ENCODE measurements at regions not wholly inside any gene's neighbourhood (a gene's known extent, or its start where the extent isn't known, plus 50 kb on each side); places are given as distances from the start of the nearest gene placed in this dataset.

- H3K4me1 ChIP-seq (ENCODE audit: control insufficient read depth, insufficient read depth, low read length), result no peaks in the 10 kb centered on the region
- H3K9me3 ChIP-seq (ENCODE audit: control insufficient read depth, insufficient read depth, low read length), result no peaks in the 10 kb centered on the region
- no peaks in the 10 kb centered on the region for H3K27me3 ChIP-seq (ENCODE audit: control insufficient read depth, insufficient read depth, low read length)
- H3K36me3 ChIP-seq (ENCODE audit: control insufficient read depth, insufficient read depth, low read length), result no peaks in the 10 kb centered on the region
- no peak overlapping the region for H3K4me3 ChIP-seq (ENCODE audit: low read depth, low read length)
- H3K27ac ChIP-seq (ENCODE audit: low read depth, low read length), result no peak overlapping the region
- H3K9ac ChIP-seq (ENCODE audit: low read depth, low read length), result no peak overlapping the region
Measured at GRCh38 chr5:7995688-7996294, 126.8 kb downstream of the MTRR start.

- no peak overlapping the region for H3K4me3 ChIP-seq (ENCODE audit: low read depth, low read length)
- no peaks in the 10 kb centered on the region for H3K4me1 ChIP-seq (ENCODE audit: control insufficient read depth, insufficient read depth, low read length)
- no peak overlapping the region for H3K27ac ChIP-seq (ENCODE audit: low read depth, low read length)
- H3K9me3 ChIP-seq (ENCODE audit: control insufficient read depth, insufficient read depth, low read length), result no peaks in the 10 kb centered on the region; the same call in 1 of the 2 replicates
- H3K9ac ChIP-seq (ENCODE audit: low read depth, low read length), result no peak overlapping the region
- H3K27me3 ChIP-seq (ENCODE audit: control insufficient read depth, insufficient read depth, low read length), result no peaks in the 10 kb centered on the region
- no peaks in the 10 kb centered on the region for H3K36me3 ChIP-seq (ENCODE audit: control insufficient read depth, insufficient read depth, low read length)
Measured at GRCh38 chr5:8005416-8005815, 136.5 kb downstream of the MTRR start.

- Histone ChIP-seq H3K4me1 (ENCODE audit: control insufficient read depth, insufficient read depth, low read length) (0 out of 2 replicates have a peak, but pooled peaks cover 8% of the 10 kb centered on the region), H3K36me3 (ENCODE audit: control insufficient read depth, insufficient read depth, low read length) (no peaks in the 10 kb centered on the region), H3K9me3 (ENCODE audit: control insufficient read depth, insufficient read depth, low read length) (no peaks in the 10 kb centered on the region), H3K27me3 (ENCODE audit: control insufficient read depth, insufficient read depth, low read length) (no peaks in the 10 kb centered on the region), H3K27ac (ENCODE audit: low read depth, low read length) (no peak overlapping the region), H3K4me3 (ENCODE audit: low read depth, low read length) (no peak overlapping the region), H3K9ac (ENCODE audit: low read depth, low read length) (no peak overlapping the region)
Measured at GRCh38 chr5:8012131-8012977, 143.4 kb downstream of the MTRR start.

- Histone ChIP-seq H3K4me1 (ENCODE audit: control insufficient read depth, insufficient read depth, low read length) (0 out of 2 replicates have a peak, but pooled peaks cover 8% of the 10 kb centered on the region), H3K4me3 (ENCODE audit: low read depth, low read length) (no peak overlapping the region), H3K9me3 (ENCODE audit: control insufficient read depth, insufficient read depth, low read length) (no peaks in the 10 kb centered on the region), H3K9ac (ENCODE audit: low read depth, low read length) (no peak overlapping the region), H3K27me3 (ENCODE audit: control insufficient read depth, insufficient read depth, low read length) (no peaks in the 10 kb centered on the region), H3K27ac (ENCODE audit: low read depth, low read length) (no peak overlapping the region), H3K36me3 (ENCODE audit: control insufficient read depth, insufficient read depth, low read length) (no peaks in the 10 kb centered on the region)
Measured at GRCh38 chr5:8013948-8014710, 145.2 kb downstream of the MTRR start.

- Histone ChIP-seq H3K4me1 (ENCODE audit: control insufficient read depth, insufficient read depth, low read length) (no peaks in the 10 kb centered on the region), H3K9ac (ENCODE audit: low read depth, low read length) (no peak overlapping the region), H3K36me3 (ENCODE audit: control insufficient read depth, insufficient read depth, low read length) (no peaks in the 10 kb centered on the region), H3K4me3 (ENCODE audit: low read depth, low read length) (no peak overlapping the region), H3K9me3 (ENCODE audit: control insufficient read depth, insufficient read depth, low read length) (no peaks in the 10 kb centered on the region), H3K27ac (ENCODE audit: low read depth, low read length) (no peak overlapping the region), H3K27me3 (ENCODE audit: control insufficient read depth, insufficient read depth, low read length) (no peaks in the 10 kb centered on the region)
Measured at GRCh38 chr5:8019719-8020218, 150.8 kb downstream of the MTRR start.

GRCh38 chr5:8020861-8021514, 152.0 kb downstream of the MTRR start:
- Histone ChIP-seq H3K9me3 (ENCODE audit: control insufficient read depth, insufficient read depth, low read length) (no peaks in the 10 kb centered on the region), H3K27ac (ENCODE audit: low read depth, low read length) (no peak overlapping the region), H3K4me3 (ENCODE audit: low read depth, low read length) (no peak overlapping the region), H3K36me3 (ENCODE audit: control insufficient read depth, insufficient read depth, low read length) (no peaks in the 10 kb centered on the region), H3K27me3 (ENCODE audit: control insufficient read depth, insufficient read depth, low read length) (no peaks in the 10 kb centered on the region), H3K9ac (ENCODE audit: low read depth, low read length) (no peak overlapping the region), H3K4me1 (ENCODE audit: control insufficient read depth, insufficient read depth, low read length) (no peaks in the 10 kb centered on the region)

GRCh38 chr5:8028243-8028642, 159.3 kb downstream of the MTRR start:
- H3K36me3 ChIP-seq (ENCODE audit: control insufficient read depth, insufficient read depth, low read length), result no peaks in the 10 kb centered on the region
- H3K4me1 ChIP-seq (ENCODE audit: control insufficient read depth, insufficient read depth, low read length), result no peaks in the 10 kb centered on the region
- no peaks in the 10 kb centered on the region for H3K27me3 ChIP-seq (ENCODE audit: control insufficient read depth, insufficient read depth, low read length)
- no peak overlapping the region for H3K9ac ChIP-seq (ENCODE audit: low read depth, low read length)
- H3K27ac ChIP-seq (ENCODE audit: low read depth, low read length), result no peak overlapping the region
- H3K4me3 ChIP-seq (ENCODE audit: low read depth, low read length), result no peak overlapping the region
- no peaks in the 10 kb centered on the region for H3K9me3 ChIP-seq (ENCODE audit: control insufficient read depth, insufficient read depth, low read length)

- Histone ChIP-seq H3K4me3 (ENCODE audit: low read depth, low read length) (no peak overlapping the region), H3K4me1 (ENCODE audit: control insufficient read depth, insufficient read depth, low read length) (no peaks in the 10 kb centered on the region), H3K27ac (ENCODE audit: low read depth, low read length) (no peak overlapping the region), H3K36me3 (ENCODE audit: control insufficient read depth, insufficient read depth, low read length) (no peaks in the 10 kb centered on the region), H3K9ac (ENCODE audit: low read depth, low read length) (no peak overlapping the region), H3K9me3 (ENCODE audit: control insufficient read depth, insufficient read depth, low read length) (peaks cover 3% of the 10 kb centered on the region; the same call in 1 of the 2 replicates), H3K27me3 (ENCODE audit: control insufficient read depth, insufficient read depth, low read length) (no peaks in the 10 kb centered on the region)
Measured at GRCh38 chr5:8033261-8033660, 164.3 kb downstream of the MTRR start.

- no peaks in the 10 kb centered on the region for H3K36me3 ChIP-seq (ENCODE audit: control insufficient read depth, insufficient read depth, low read length)
Measured at GRCh38 chr5:8034852-8035251, 165.9 kb downstream of the MTRR start.

GRCh38 chr5:8048920-8049319, 180.0 kb downstream of the MTRR start:
- no peaks in the 10 kb centered on the region for H3K36me3 ChIP-seq (ENCODE audit: control insufficient read depth, insufficient read depth, low read length)
- no peaks in the 10 kb centered on the region for H3K9me3 ChIP-seq (ENCODE audit: control insufficient read depth, insufficient read depth, low read length)
- H3K4me3 ChIP-seq (ENCODE audit: low read depth, low read length), result no peak overlapping the region
- no peaks in the 10 kb centered on the region for H3K27me3 ChIP-seq (ENCODE audit: control insufficient read depth, insufficient read depth, low read length)
- no peak overlapping the region for H3K9ac ChIP-seq (ENCODE audit: low read depth, low read length)
- H3K27ac ChIP-seq (ENCODE audit: low read depth, low read length), result no peak overlapping the region
- peaks cover 20% of the 10 kb centered on the region for H3K4me1 ChIP-seq (ENCODE audit: control insufficient read depth, insufficient read depth, low read length)

More at GRCh38 chr5:8034852-8035251, 165.9 kb downstream of the MTRR start:
- Histone ChIP-seq H3K4me1 (ENCODE audit: control insufficient read depth, insufficient read depth, low read length) (no peaks in the 10 kb centered on the region), H3K27me3 (ENCODE audit: control insufficient read depth, insufficient read depth, low read length) (no peaks in the 10 kb centered on the region), H3K27ac (ENCODE audit: low read depth, low read length) (no peak overlapping the region), H3K9ac (ENCODE audit: low read depth, low read length) (no peak overlapping the region), H3K9me3 (ENCODE audit: control insufficient read depth, insufficient read depth, low read length) (peaks cover 3% of the 10 kb centered on the region; the same call in 1 of the 2 replicates), H3K4me3 (ENCODE audit: low read depth, low read length) (no peak overlapping the region)
